ENCODE measurements at regions not wholly inside any gene's neighbourhood (a gene's known extent, or its start where the extent isn't known, plus 50 kb on each side); places are given as distances from the start of the nearest gene placed in this dataset.

- DNase-seq (ENCODE audit: low spot score): no peak
- TF ChIP-seq, protein P1, sequence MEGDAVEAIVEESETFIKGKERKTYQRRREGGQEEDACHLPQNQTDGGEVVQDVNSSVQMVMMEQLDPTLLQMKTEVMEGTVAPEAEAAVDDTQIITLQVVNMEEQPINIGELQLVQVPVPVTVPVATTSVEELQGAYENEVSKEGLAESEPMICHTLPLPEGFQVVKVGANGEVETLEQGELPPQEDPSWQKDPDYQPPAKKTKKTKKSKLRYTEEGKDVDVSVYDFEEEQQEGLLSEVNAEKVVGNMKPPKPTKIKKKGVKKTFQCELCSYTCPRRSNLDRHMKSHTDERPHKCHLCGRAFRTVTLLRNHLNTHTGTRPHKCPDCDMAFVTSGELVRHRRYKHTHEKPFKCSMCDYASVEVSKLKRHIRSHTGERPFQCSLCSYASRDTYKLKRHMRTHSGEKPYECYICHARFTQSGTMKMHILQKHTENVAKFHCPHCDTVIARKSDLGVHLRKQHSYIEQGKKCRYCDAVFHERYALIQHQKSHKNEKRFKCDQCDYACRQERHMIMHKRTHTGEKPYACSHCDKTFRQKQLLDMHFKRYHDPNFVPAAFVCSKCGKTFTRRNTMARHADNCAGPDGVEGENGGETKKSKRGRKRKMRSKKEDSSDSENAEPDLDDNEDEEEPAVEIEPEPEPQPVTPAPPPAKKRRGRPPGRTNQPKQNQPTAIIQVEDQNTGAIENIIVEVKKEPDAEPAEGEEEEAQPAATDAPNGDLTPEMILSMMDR (IDR thresholded peaks at IDR 0.05; ENCODE audit: extremely low read depth, missing control alignments): no peak
These were observed 257.7 kb downstream of the DIPK2A start for GRCh38 chr3:144229330-144229729.

DNA sequence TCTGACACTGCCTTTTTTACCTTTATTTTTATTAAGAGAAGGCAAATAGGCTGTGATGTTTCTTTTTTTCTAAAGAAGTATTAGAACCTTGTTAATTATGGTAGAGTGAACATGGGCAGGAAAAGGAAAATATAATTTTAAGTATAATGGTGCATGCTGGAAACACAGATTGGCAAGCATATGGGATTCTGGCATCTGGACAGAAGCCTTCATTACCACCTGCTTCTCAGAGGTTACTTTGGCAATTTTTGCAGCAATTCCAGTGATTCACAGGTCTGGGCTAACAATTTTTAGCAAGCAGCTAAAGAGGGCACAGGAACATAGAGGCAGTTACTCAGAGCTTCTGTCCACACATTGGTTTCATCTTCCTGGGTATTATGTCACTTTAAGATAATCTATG is 258.3 kb downstream of the DIPK2A start:
- TF ChIP-seq, protein P1 (IDR thresholded peaks at IDR 0.05; ENCODE audit: extremely low read depth, missing control alignments): no peak
- no peak for DNase-seq (ENCODE audit: low spot score)

DNA sequence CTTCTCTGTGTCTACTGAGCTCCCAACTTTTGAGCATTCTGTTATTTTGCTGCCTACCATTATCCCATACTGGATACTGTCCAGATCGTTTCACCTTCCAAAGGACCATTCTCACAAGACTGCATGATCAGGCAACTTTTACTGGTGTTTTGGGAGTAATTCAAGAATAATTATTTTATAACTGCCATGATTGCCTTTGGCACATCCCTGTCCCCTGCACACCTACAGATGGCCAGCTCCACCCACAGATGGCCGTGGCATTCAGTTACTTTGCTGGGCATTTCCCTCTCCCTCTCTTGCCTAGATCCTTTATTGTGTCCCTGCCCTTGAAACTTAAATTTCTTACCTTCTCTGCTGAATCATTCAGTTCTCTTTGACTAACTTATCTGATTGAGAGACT is 263.9 kb downstream of the DIPK2A start:
- TF ChIP-seq, protein P1 (IDR thresholded peaks at IDR 0.05; ENCODE audit: extremely low read depth, missing control alignments): no peak

GRCh38 chr3:144237351-144237750 is 265.7 kb downstream of the DIPK2A start:
- no peak for DNase-seq (ENCODE audit: low spot score)
- TF ChIP-seq, protein P1 (IDR thresholded peaks at IDR 0.05; ENCODE audit: extremely low read depth, missing control alignments): no peak

More for the DNA sequence above, 263.9 kb downstream of the DIPK2A start:
- DNase-seq (ENCODE audit: low spot score): no peak

DNA sequence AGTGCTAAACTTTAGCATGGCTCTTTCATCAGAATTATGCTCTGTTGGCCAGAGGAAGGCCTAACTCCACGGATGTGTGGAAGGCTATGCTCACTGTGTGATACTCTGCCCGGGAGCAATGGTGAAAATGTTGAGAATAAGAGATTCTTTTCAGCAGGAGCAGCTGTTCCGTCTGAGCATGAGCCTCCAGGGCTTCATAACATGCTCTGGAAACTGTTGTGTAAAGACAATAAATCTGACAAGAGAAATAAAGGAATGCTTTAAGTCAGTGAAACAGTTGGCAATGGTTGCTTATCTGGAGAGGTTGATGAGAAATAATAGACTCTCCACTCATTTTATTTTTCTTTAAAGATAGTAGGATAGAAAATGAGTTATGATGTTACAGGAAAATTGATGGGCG is 269.8 kb downstream of the DIPK2A start:
- TF ChIP-seq, protein P1 (IDR thresholded peaks at IDR 0.05; ENCODE audit: extremely low read depth, missing control alignments): no peak
- DNase-seq (ENCODE audit: low spot score): no peak

DNA sequence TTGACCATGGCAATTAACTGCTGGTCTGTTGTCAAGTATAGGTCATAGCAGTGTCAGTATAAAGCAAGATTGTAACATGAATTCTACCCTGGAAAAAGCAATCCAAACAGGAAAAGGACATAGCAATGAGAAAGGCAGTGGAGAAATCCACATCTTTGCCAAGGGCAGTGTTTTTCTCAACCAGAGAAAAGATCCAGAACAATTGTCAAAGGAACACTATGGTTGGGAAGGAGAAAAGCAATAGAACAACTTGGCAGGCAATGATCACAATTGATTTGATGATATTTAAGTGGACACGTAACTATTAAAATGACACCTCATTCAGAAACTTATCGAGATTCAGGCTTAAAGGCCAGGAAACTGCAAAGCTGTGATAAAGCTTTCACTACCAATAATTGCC is 271.1 kb downstream of the DIPK2A start:
- DNase-seq (ENCODE audit: low spot score): no peak

DNA sequence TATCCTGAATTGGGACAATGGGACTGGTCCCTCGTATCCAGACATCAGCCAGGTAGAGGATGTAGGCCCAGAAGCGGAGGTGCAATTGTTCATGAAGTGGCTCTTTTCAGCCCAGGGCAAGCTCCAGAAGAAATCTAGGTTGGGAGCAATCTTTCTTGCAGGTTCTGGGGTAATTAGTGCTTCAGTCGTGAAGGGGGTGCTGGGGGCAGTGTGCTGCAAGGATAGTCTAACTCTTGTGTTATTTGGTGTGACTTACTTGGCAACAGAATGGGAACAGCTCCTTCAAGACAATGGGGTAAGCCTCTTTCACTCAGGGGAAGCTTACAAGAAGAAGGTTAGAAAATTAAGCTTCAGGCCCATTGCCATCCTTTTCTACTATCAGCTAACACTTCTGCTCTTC is 273.0 kb downstream of the DIPK2A start:
- TF ChIP-seq, protein P1 (IDR thresholded peaks at IDR 0.05; ENCODE audit: extremely low read depth, missing control alignments): no peak
- DNase-seq (ENCODE audit: low spot score): no peak

More for the DNA sequence above, 271.1 kb downstream of the DIPK2A start:
- TF ChIP-seq, protein P1 (IDR thresholded peaks at IDR 0.05; ENCODE audit: extremely low read depth, missing control alignments): no peak
